Sigmoid colon (tissue), 6 donors: ENCODE measurements at regions not wholly inside any gene's neighbourhood (a gene's known extent, or its start where the extent isn't known, plus 50 kb on each side); places are given as distances from the start of the nearest gene placed in this dataset.

ENCODE experiments used
- DNase-seq: peaks from one replicate; pipeline ENCODE4 v3.0.0-alpha.2; 2019
- H3K27ac ChIP-seq, 4 donors: fragments of 200-600 bp; sonication (generic); one replicate each; pipeline ENCODE4 v1.5.1; 2016 to 2019; ENCODE audit warnings: mild to moderate bottlenecking in 1 of 4
- H3K27me3 ChIP-seq, 3 donors: fragments of 200-600 bp; sonication (generic); one replicate each; pipeline ENCODE4 v1.5.1; 2019; ENCODE audit warnings: mild to moderate bottlenecking in 1 of 3
- H3K36me3 ChIP-seq, 4 donors: fragments of 200-600 bp; sonication (generic); one replicate each; pipeline ENCODE4 v1.5.1; 2016 to 2019
- H3K4me1 ChIP-seq, 4 donors: fragments of 200-600 bp; sonication (generic); one replicate each; pipeline ENCODE4 v1.5.1; 2017 to 2019
- H3K4me3 ChIP-seq, 4 donors: fragments of 200-600 bp; sonication (generic); one replicate each; pipeline ENCODE4 v1.5.1; 2017 to 2019; ENCODE audit warnings: mild to moderate bottlenecking in 2 of 4, moderate library complexity in 1 of 4
- H3K9me3 ChIP-seq, 4 donors: fragments of 200-600 bp in 3 of 4; sonication (generic) in 3 of 4; one replicate each; pipeline versions ENCODE4 v1.5.1 to v1.6.1; 2013 to 2019
- EP300 ChIP-seq, 4 donors: sonication (generic); formaldehyde crosslinking; IDR thresholded peaks; one replicate each; pipeline ENCODE4 v1.6.1; 2017; ENCODE audit warnings: antibody characterized with exemption in 4 of 4
- POLR2A ChIP-seq, 2 donors: fragments of 450-650 bp; IDR thresholded peaks; one replicate each; pipeline ENCODE4 v1.6.1; 2016; ENCODE audit warnings: antibody characterized with exemption in 2 of 2, mild to moderate bottlenecking in 2 of 2, moderate library complexity in 2 of 2
- POLR2AphosphoS5 ChIP-seq, 4 donors: sonication (generic); formaldehyde crosslinking; IDR thresholded peaks; one replicate each; pipeline ENCODE4 v1.6.1; 2017; ENCODE audit warnings: antibody characterized with exemption in 4 of 4
- WGBS, 2 donors: extraction: QIAGEN DNeasy Blood & Tissue Kit; methylation state at CpG; one replicate each; pipeline ENCODE4 v1.1.7; 2013; 5-methylcytosine and 5-hydroxymethylcytosine counted together
- intact Hi-C: fragments of 100-400 bp; cut with DNase I; formaldehyde crosslinking; loops from one replicate; pipeline ENCODE4 v1.15.1; 2023
- TF ChIP-seq, protein P1 (sequence below), 4 experiments: fragments of 450-650 bp in 3 of 4; fragments of 200-600 bp in 1 of 4; IDR thresholded peaks; one replicate each; pipeline ENCODE4 v1.5.1; 2016 to 2019; ENCODE audit warnings: antibody characterized with exemption in 4 of 4, mild to moderate bottlenecking in 3 of 4, moderate library complexity in 2 of 4
- donor health status: healthy with polysubstance abuse.
- donor health status: healthy.

DNA sequence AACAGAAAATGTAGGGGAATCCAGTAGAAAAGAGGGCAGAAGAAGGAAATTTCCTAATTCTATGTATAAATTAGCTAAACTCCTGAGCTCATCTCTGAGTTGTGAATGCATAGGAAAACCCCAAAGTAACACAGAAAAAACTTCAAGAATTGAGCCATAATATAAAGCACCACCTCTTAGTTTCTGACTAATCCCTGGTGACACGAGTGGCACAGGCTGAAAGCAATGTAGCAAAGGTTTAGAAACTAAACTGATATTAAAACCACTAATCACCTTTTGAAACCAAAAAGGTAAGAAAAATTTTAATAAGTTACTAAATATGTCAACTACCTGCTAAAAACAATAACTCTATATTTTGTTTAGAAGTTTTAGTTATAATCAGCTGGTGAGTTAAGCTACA lies 255.6 kb upstream of the NECTIN3 start:
- H3K36me3 ChIP-seq: no peaks in the 10 kb centered on the region
- 83 to 89% methylated on average over 1 of the region's 1 CpG for WGBS, 2 donors
- H3K4me1 ChIP-seq: no peaks in the 10 kb centered on the region
- no peak overlapping the region for H3K27ac ChIP-seq
- H3K4me3 ChIP-seq: no peak overlapping the region
- H3K27me3 ChIP-seq: no peaks in the 10 kb centered on the region
- DNase-seq: no peak
- no peaks in the 10 kb centered on the region for H3K9me3 ChIP-seq
- TF ChIP-seq, protein P1, sequence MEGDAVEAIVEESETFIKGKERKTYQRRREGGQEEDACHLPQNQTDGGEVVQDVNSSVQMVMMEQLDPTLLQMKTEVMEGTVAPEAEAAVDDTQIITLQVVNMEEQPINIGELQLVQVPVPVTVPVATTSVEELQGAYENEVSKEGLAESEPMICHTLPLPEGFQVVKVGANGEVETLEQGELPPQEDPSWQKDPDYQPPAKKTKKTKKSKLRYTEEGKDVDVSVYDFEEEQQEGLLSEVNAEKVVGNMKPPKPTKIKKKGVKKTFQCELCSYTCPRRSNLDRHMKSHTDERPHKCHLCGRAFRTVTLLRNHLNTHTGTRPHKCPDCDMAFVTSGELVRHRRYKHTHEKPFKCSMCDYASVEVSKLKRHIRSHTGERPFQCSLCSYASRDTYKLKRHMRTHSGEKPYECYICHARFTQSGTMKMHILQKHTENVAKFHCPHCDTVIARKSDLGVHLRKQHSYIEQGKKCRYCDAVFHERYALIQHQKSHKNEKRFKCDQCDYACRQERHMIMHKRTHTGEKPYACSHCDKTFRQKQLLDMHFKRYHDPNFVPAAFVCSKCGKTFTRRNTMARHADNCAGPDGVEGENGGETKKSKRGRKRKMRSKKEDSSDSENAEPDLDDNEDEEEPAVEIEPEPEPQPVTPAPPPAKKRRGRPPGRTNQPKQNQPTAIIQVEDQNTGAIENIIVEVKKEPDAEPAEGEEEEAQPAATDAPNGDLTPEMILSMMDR (IDR thresholded peaks at IDR 0.05): no peak
- TF ChIP-seq POLR2A (IDR thresholded peaks at IDR 0.05) (no peak), POLR2AphosphoS5 (IDR thresholded peaks at IDR 0.05) (no peak), EP300 (IDR thresholded peaks at IDR 0.05) (no peak)
- intact Hi-C loops: no loop called here

DNA sequence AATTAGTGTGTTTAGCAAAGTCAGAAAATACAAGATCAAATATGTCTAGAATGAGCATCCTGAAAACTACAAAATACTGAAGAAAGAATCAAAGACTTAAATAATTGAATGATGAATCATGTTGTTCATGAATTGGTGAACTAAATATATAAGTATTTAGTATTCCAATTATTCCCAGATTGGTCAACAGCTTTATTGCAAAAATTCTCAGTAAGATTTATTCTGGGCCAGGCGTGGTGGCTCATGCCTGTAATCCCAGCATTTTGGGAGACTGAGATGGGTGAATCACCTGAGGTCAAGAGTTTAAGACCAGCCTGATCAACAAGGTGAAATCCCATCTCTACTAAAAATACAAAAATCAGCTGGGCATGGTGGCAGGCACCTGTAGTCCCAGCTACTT lies 250.0 kb upstream of the NECTIN3 start:
- no peak for DNase-seq
- Histone ChIP-seq H3K27me3 (no peaks in the 10 kb centered on the region), H3K9me3 (no peaks in the 10 kb centered on the region), H3K4me3 (no peak overlapping the region), H3K4me1 (no peaks in the 10 kb centered on the region), H3K27ac (no peak overlapping the region), H3K36me3 (no peaks in the 10 kb centered on the region)
- TF ChIP-seq POLR2A (IDR thresholded peaks at IDR 0.05) (no peak), POLR2AphosphoS5 (IDR thresholded peaks at IDR 0.05) (no peak), EP300 (IDR thresholded peaks at IDR 0.05) (no peak)
- TF ChIP-seq, protein P1 (IDR thresholded peaks at IDR 0.05): no peak
- 96% methylated on average over 1 of the region's 1 CpG for WGBS, 2 donors
- intact Hi-C loops: no loop called here

DNA sequence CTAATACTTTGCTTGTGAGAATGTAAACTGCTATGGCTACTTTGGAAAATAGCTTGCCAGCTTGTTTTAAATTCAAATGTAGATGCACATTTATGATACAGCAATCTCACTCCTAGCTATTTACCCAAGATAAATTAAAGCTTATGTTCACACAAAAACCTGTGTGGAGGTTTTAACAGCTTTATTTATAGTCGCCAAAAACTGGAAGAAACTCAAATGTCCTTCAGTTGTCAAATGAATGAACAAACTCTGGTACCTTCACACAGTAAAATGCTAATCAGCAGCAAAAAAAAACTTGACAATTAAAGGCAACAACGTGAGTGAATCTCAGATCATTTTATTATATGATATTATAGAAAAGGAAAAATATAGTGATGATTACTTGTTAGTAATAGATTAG lies 248.6 kb upstream of the NECTIN3 start:
- Histone ChIP-seq H3K27me3 (no peaks in the 10 kb centered on the region), H3K4me1 (no peaks in the 10 kb centered on the region), H3K4me3 (no peak overlapping the region), H3K36me3 (no peaks in the 10 kb centered on the region), H3K27ac (no peak overlapping the region), H3K9me3 (no peaks in the 10 kb centered on the region)
- WGBS, 2 donors: 15 to 61% methylated on average over 2 of the region's 2 CpGs
- no peak for DNase-seq
- intact Hi-C loops: no loop called here
- TF ChIP-seq POLR2AphosphoS5 (IDR thresholded peaks at IDR 0.05): no peak
- no peak for TF ChIP-seq POLR2A (IDR thresholded peaks at IDR 0.05)
- TF ChIP-seq EP300 (IDR thresholded peaks at IDR 0.05): no peak
- TF ChIP-seq, protein P1 (IDR thresholded peaks at IDR 0.05): no peak

DNA sequence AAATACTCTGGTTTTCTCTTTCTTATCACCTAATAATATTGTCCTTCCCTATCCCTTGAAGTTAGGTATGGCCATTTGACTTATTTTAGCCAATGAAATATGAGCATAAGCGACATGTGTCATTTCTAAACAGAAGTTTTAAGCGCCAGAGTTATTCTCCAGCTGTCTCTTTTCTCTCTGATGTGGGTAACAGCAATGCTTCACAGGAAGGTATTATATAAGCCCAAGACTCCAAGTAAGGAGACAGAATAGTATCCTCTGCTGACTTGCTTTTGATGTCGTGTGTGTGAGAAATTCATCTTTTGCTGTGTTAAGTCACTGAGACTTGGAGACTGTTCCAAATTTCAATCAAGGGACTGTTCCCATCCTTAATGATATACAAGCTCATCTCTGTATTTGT lies 224.6 kb upstream of the NECTIN3 start:
- TF ChIP-seq POLR2A (IDR thresholded peaks at IDR 0.05) (no peak), POLR2AphosphoS5 (IDR thresholded peaks at IDR 0.05) (no peak), EP300 (IDR thresholded peaks at IDR 0.05) (no peak)
- TF ChIP-seq, protein P1 (IDR thresholded peaks at IDR 0.05): no peak
- Histone ChIP-seq H3K27ac (no peak overlapping the region), H3K36me3 (no peaks in the 10 kb centered on the region), H3K4me3 (no peak overlapping the region), H3K9me3 (peaks cover 0 to 4% (median 1%) of the 10 kb centered on the region in 4 donors), H3K4me1 (no peaks in the 10 kb centered on the region), H3K27me3 (no peaks in the 10 kb centered on the region)
- DNase-seq: no peak
- 52 to 77% methylated on average over 3 of the region's 3 CpGs for WGBS, 2 donors
- intact Hi-C loops: no loop called here

DNA sequence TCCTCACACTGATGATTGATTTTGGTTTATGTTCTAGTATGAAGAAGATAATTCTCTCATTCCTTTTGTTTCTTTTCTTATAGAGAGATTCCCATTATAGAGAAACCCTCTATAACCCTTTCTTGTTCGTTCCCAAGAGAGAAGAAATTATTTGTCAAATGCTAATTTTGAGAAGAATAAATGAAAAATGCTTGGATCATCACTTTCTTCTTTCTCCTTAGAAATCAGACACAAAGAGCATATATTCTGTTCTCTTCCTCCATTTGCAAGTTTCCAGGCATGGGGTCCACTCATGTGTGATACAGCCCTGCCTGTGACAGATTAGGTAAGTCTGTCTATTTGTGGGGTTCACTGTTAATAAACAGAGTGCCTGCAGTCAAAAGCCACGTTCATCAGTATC lies 222.6 kb upstream of the NECTIN3 start:
- Histone ChIP-seq H3K27ac (no peak overlapping the region), H3K4me3 (no peak overlapping the region), H3K36me3 (no peaks in the 10 kb centered on the region), H3K4me1 (no peaks in the 10 kb centered on the region), H3K9me3 (peaks cover 0 to 4% (median 0%) of the 10 kb centered on the region in 4 donors), H3K27me3 (no peaks in the 10 kb centered on the region)
- 67 to 77% methylated on average over 2 of the region's 2 CpGs for WGBS, 2 donors
- DNase-seq: no peak
- intact Hi-C loops: no loop called here
- no peak for TF ChIP-seq POLR2AphosphoS5 (IDR thresholded peaks at IDR 0.05)
